HEK293 (cell line): ENCODE measurements at regions not wholly inside any gene's neighbourhood (a gene's known extent, or its start where the extent isn't known, plus 50 kb on each side); places are given as distances from the start of the nearest gene placed in this dataset.

Experiments used
- CTCF ChIA-PET: fragments of 350-600 bp; formaldehyde crosslinking; extraction: SDS; loops from one replicate; lab custom pipeline; 2021; ENCODE audit warnings: antibody characterized with exemption; lab: Yijun Ruan, JAX
- POLR2A ChIA-PET: fragments of 300-600 bp; formaldehyde crosslinking; extraction: SDS; loops from one replicate; lab custom pipeline; 2020; ENCODE audit warnings: antibody characterized with exemption, inconsistent platforms; lab: Yijun Ruan, JAX
- H3K27ac ChIP-seq: fragments of 200-500 bp; sonication (Bioruptor generic); 2 replicates; pipeline ENCODE4 v1.5.1; 2014; ENCODE audit warnings: low read depth, low read length, control low read depth, inconsistent platforms; ENCODE audit errors: extremely low read depth
- H3K36me3 ChIP-seq, 2 experiments: fragments of 200-500 bp in 1 of 2; sonication (Bioruptor generic) in 1 of 2; 1 replicate in 1 of 2; 2 replicates in 1 of 2; pipeline ENCODE4 v1.5.1; 2014 to 2017; ENCODE audit warnings: inconsistent platforms in 2 of 2, low read length in 2 of 2; ENCODE audit not compliant: control insufficient read depth in 2 of 2, insufficient read depth in 1 of 2
- H3K4me1 ChIP-seq: fragments of 200-500 bp; sonication (Bioruptor generic); 2 replicates; pipeline ENCODE4 v1.5.1; 2014; ENCODE audit warnings: mild to moderate bottlenecking, low read length, inconsistent platforms; ENCODE audit not compliant: control insufficient read depth, insufficient read depth
- H3K4me3 ChIP-seq: 2 replicates; pipeline ENCODE4 v1.5.1; 2011; ENCODE audit warnings: low read depth, mild to moderate bottlenecking, control low read depth, low read length, moderate library complexity
- H3K9me3 ChIP-seq: fragments of 200-500 bp; sonication (Bioruptor generic); 2 replicates; pipeline ENCODE4 v1.5.1; 2014; ENCODE audit warnings: low read depth, low read length, inconsistent platforms; ENCODE audit not compliant: control insufficient read depth, insufficient read depth
- ATF2 ChIP-seq: fragments of 450-650 bp; formaldehyde crosslinking; IDR thresholded peaks from 2 replicates; pipeline ENCODE4 v1.5.1; 2016; ENCODE audit warnings: missing biosample characterization, missing genetic modification characterization, low read depth
- EGR2 ChIP-seq: fragments of 450-650 bp; formaldehyde crosslinking; IDR thresholded peaks from 2 replicates; pipeline ENCODE4 v1.5.1; 2016; ENCODE audit warnings: low read depth, missing biosample characterization, missing genetic modification characterization
- GFI1B ChIP-seq: fragments of 450-650 bp; formaldehyde crosslinking; IDR thresholded peaks from 2 replicates; pipeline ENCODE4 v1.5.1; 2016; ENCODE audit warnings: missing biosample characterization, missing genetic modification characterization
- GLIS1 ChIP-seq: fragments of 450-650 bp; formaldehyde crosslinking; IDR thresholded peaks from 2 replicates; pipeline ENCODE4 v1.5.1; 2016; ENCODE audit warnings: missing biosample characterization, missing genetic modification characterization
- KLF16 ChIP-seq: fragments of 450-650 bp; formaldehyde crosslinking; IDR thresholded peaks from 2 replicates; pipeline ENCODE4 v1.5.1; 2017; ENCODE audit warnings: missing biosample characterization, missing genetic modification characterization
- MEIS1 ChIP-seq: sonication (generic); formaldehyde crosslinking; IDR thresholded peaks from 2 replicates; pipeline ENCODE4 v1.8.1; 2022; ENCODE audit warnings: missing genetic modification reagents, mild to moderate bottlenecking, borderline replicate concordance
- PBX3 ChIP-seq: sonication (generic); formaldehyde crosslinking; IDR thresholded peaks from 2 replicates; pipeline ENCODE4 v1.8.1; 2022; ENCODE audit warnings: mild to moderate bottlenecking, moderate library complexity, missing genetic modification reagents
- SCRT2 ChIP-seq: fragments of 450-650 bp; formaldehyde crosslinking; IDR thresholded peaks from 2 replicates; pipeline ENCODE4 v1.5.1; 2016; ENCODE audit warnings: missing biosample characterization, missing genetic modification characterization
- SP3 ChIP-seq: fragments of 450-650 bp; formaldehyde crosslinking; IDR thresholded peaks from 2 replicates; pipeline ENCODE4 v1.5.1; 2016; ENCODE audit warnings: missing biosample characterization, missing genetic modification characterization
- TCF7L2 ChIP-seq: IDR thresholded peaks from 2 replicates; pipeline ENCODE4 v1.6.1; 2011; ENCODE audit warnings: low read depth, mild to moderate bottlenecking, inconsistent platforms, low read length, moderate library complexity, borderline replicate concordance
- TRIM28 ChIP-seq: IDR thresholded peaks from 2 replicates; pipeline ENCODE4 v1.6.1; 2011; ENCODE audit warnings: low read length, control low read depth, borderline replicate concordance
- ZBTB8A ChIP-seq: fragments of 450-650 bp; formaldehyde crosslinking; IDR thresholded peaks from 2 replicates; pipeline ENCODE4 v1.5.1; 2016; ENCODE audit warnings: missing biosample characterization, missing genetic modification characterization
- ZNF121 ChIP-seq: fragments of 450-650 bp; formaldehyde crosslinking; IDR thresholded peaks from 2 replicates; pipeline ENCODE4 v1.5.1; 2016; ENCODE audit warnings: missing biosample characterization, missing genetic modification characterization
- ZNF202 ChIP-seq: fragments of 450-650 bp; formaldehyde crosslinking; IDR thresholded peaks from 2 replicates; pipeline ENCODE4 v1.5.1; 2016; ENCODE audit warnings: missing biosample characterization, missing genetic modification characterization, borderline replicate concordance
- ZNF211 ChIP-seq: fragments of 450-650 bp; formaldehyde crosslinking; IDR thresholded peaks from 2 replicates; pipeline ENCODE4 v1.5.1; 2016; ENCODE audit warnings: low read depth, missing biosample characterization, missing genetic modification characterization
- ZNF239 ChIP-seq: fragments of 450-650 bp; formaldehyde crosslinking; IDR thresholded peaks from 2 replicates; pipeline ENCODE4 v1.5.1; 2016; ENCODE audit warnings: missing biosample characterization, missing genetic modification characterization
- ZNF311 ChIP-seq: fragments of 450-650 bp; formaldehyde crosslinking; IDR thresholded peaks from 2 replicates; pipeline ENCODE4 v1.5.1; 2017; ENCODE audit warnings: missing biosample characterization, missing genetic modification characterization, borderline replicate concordance
- ZNF354C ChIP-seq: fragments of 450-650 bp; formaldehyde crosslinking; IDR thresholded peaks from 2 replicates; pipeline ENCODE4 v1.5.1; 2016; ENCODE audit warnings: missing biosample characterization, missing genetic modification characterization, low read depth, borderline replicate concordance
- ZNF362 ChIP-seq: fragments of 450-650 bp; formaldehyde crosslinking; IDR thresholded peaks from 2 replicates; pipeline ENCODE4 v1.5.1; 2016; ENCODE audit warnings: missing biosample characterization, missing genetic modification characterization
- ZNF514 ChIP-seq: fragments of 450-650 bp; formaldehyde crosslinking; IDR thresholded peaks from 2 replicates; pipeline ENCODE4 v1.5.1; 2016; ENCODE audit warnings: missing biosample characterization, missing genetic modification characterization
- ZNF521 ChIP-seq: fragments of 450-650 bp; formaldehyde crosslinking; IDR thresholded peaks from 2 replicates; pipeline ENCODE4 v1.5.1; 2017; ENCODE audit warnings: missing biosample characterization, mild to moderate bottlenecking, missing genetic modification characterization
- ZNF585B ChIP-seq: fragments of 450-650 bp; formaldehyde crosslinking; IDR thresholded peaks from 2 replicates; pipeline ENCODE4 v1.5.1; 2016; ENCODE audit warnings: missing biosample characterization, missing genetic modification characterization
- ZNF596 ChIP-seq: fragments of 450-650 bp; IDR thresholded peaks from 2 replicates; pipeline ENCODE4 v1.5.0; 2018; ENCODE audit warnings: missing biosample characterization, mild to moderate bottlenecking, missing genetic modification characterization, moderate library complexity
- ZNF664 ChIP-seq: fragments of 450-650 bp; formaldehyde crosslinking; IDR thresholded peaks from 2 replicates; pipeline ENCODE4 v1.5.1; 2016; ENCODE audit warnings: missing biosample characterization, missing genetic modification characterization
- ZNF768 ChIP-seq: fragments of 450-650 bp; formaldehyde crosslinking; IDR thresholded peaks from 2 replicates; pipeline ENCODE4 v1.5.1; 2018; ENCODE audit warnings: missing biosample characterization, mild to moderate bottlenecking, missing genetic modification characterization
- ZSCAN30 ChIP-seq: fragments of 450-650 bp; IDR thresholded peaks from 2 replicates; pipeline ENCODE4 v1.5.1; 2018; ENCODE audit warnings: missing biosample characterization, mild to moderate bottlenecking, missing genetic modification characterization, moderate library complexity

GRCh38 chr12:125254236-125254635 is 189.0 kb downstream of the AACS start:
- Histone ChIP-seq H3K27ac (no peak overlapping the region), H3K9me3 (no peaks in the 10 kb centered on the region), H3K4me3 (no peak overlapping the region), H3K4me1 (peaks cover 4% of the 10 kb centered on the region; the same call in 1 of the 2 replicates), H3K36me3 (no peaks in the 10 kb centered on the region)
- ChIA-PET CTCF (interaction anchor here (0.6 kb wide), 1 partner anchor 314 kb away, joined by 3 read pairs; no protein-coding TSS in a partner anchor), POLR2A (no interaction called here)
- TF ChIP-seq GLIS1 (tag by site-specific recombination) (no peak), ZNF202 (no peak), KLF16 (tag by site-specific recombination) (no peak), ATF2 (tag by site-specific recombination) (no peak), ZSCAN30 (tag by site-specific recombination) (no peak), ZNF585B (tag by site-specific recombination) (no peak), ZNF664 (no peak), TCF7L2 (no peak), ZNF768 (tag by site-specific recombination) (no peak), ZNF514 (tag by site-specific recombination) (no peak), TRIM28 (no peak), MEIS1 (CRISPR knock-in tag) (no peak), ZNF362 (tag by site-specific recombination) (no peak), SP3 (tag by site-specific recombination) (no peak), ZNF211 (no peak), ZNF521 (tag by site-specific recombination) (no peak), ZBTB8A (tag by site-specific recombination) (no peak), PBX3 (no peak), ZNF121 (tag by site-specific recombination) (no peak)

GRCh38 chr12:125254856-125255255 is 189.6 kb downstream of the AACS start:
- POLR2A ChIA-PET, result no interaction called here
- Histone ChIP-seq H3K4me1 (peaks cover 10% of the 10 kb centered on the region), H3K9me3 (no peaks in the 10 kb centered on the region), H3K27ac (no peak overlapping the region), H3K4me3 (no peak overlapping the region), H3K36me3 (no peaks in the 10 kb centered on the region)
- CTCF ChIA-PET, result no interaction called here
- no peak for TF ChIP-seq ZNF311 (tag by site-specific recombination)
- no peak for TF ChIP-seq ZNF354C (tag by site-specific recombination)
- TF ChIP-seq ZNF239 (tag by site-specific recombination), result no peak
- TF ChIP-seq GFI1B (tag by site-specific recombination), result no peak
- TF ChIP-seq EGR2, result no peak
- TF ChIP-seq SCRT2 (tag by site-specific recombination), result no peak
- no peak for TF ChIP-seq MEIS1 (CRISPR knock-in tag)
- 0 out of 2 replicates have a peak, but pooled peaks have one; percentile 17 for TF ChIP-seq ZNF596 (tag by site-specific recombination)
